GM23248 (cell line): ENCODE measurements at regions not wholly inside any gene's neighbourhood (a gene's known extent, or its start where the extent isn't known, plus 50 kb on each side); places are given as distances from the start of the nearest gene placed in this dataset.

Source experiments
- DNase-seq: peaks from one replicate; pipeline ENCODE4 v3.0.0-alpha.2; 2015
- H2AFZ ChIP-seq: fragments of 200-600 bp; sonication (generic); 2 replicates; pipeline ENCODE4 v1.6.1; 2016; ENCODE audit warnings: antibody characterized with exemption
- H3F3A ChIP-seq: fragments of 200-600 bp; sonication (generic); 2 replicates; pipeline ENCODE4 v1.6.1; 2016; ENCODE audit warnings: mild to moderate bottlenecking, antibody characterized with exemption, mixed run types; ENCODE audit not compliant: insufficient read depth
- H3K27ac ChIP-seq: fragments of 200-600 bp; sonication (generic); 2 replicates; pipeline ENCODE4 v1.5.1; 2016; ENCODE audit warnings: mild to moderate bottlenecking
- H3K27me3 ChIP-seq: fragments of 200-600 bp; sonication (generic); replicated peaks from 2 replicates; pipeline ENCODE4 v1.6.1; 2016; ENCODE audit warnings: mild to moderate bottlenecking; ENCODE audit not compliant: insufficient read depth
- H3K36me3 ChIP-seq: fragments of 200-600 bp; sonication (generic); 2 replicates; pipeline ENCODE4 v1.6.1; 2016; ENCODE audit warnings: low read depth, mild to moderate bottlenecking
- H3K4me1 ChIP-seq: fragments of 200-600 bp; sonication (generic); 2 replicates; pipeline ENCODE4 v1.6.1; 2016; ENCODE audit warnings: mild to moderate bottlenecking; ENCODE audit not compliant: insufficient read depth
- H3K4me2 ChIP-seq: fragments of 200-600 bp; sonication (generic); one replicate; pipeline ENCODE4 v1.6.1; 2016; ENCODE audit warnings: mild to moderate bottlenecking; ENCODE audit not compliant: unreplicated experiment
- H3K4me3 ChIP-seq: fragments of 200-600 bp; sonication (generic); 2 replicates; pipeline ENCODE4 v1.5.1; 2016; ENCODE audit warnings: mild to moderate bottlenecking
- H3K79me2 ChIP-seq: fragments of 200-600 bp; sonication (generic); 2 replicates; pipeline ENCODE4 v1.6.1; 2016; ENCODE audit warnings: mild to moderate bottlenecking; ENCODE audit not compliant: insufficient read depth
- H3K9ac ChIP-seq: fragments of 200-600 bp; sonication (generic); 2 replicates; pipeline ENCODE4 v1.6.1; 2016; ENCODE audit warnings: mild to moderate bottlenecking
- H3K9me2 ChIP-seq: fragments of 200-600 bp; sonication (generic); 2 replicates; pipeline ENCODE4 v1.6.1; 2016; ENCODE audit warnings: mixed run types, mild to moderate bottlenecking, moderate library complexity; ENCODE audit not compliant: insufficient read depth
- H3K9me3 ChIP-seq: fragments of 200-600 bp; sonication (generic); one replicate; pipeline ENCODE4 v1.6.1; 2017; ENCODE audit warnings: low read depth
- H4K20me1 ChIP-seq: fragments of 200-600 bp; sonication (generic); 2 replicates; pipeline ENCODE4 v1.6.0; 2016; ENCODE audit not compliant: insufficient read depth
- EZH2 ChIP-seq: fragments of 200-600 bp; sonication (generic); IDR thresholded peaks from 2 replicates; pipeline ENCODE4 v1.6.1; 2018; ENCODE audit warnings: antibody characterized with exemption, mild to moderate bottlenecking; ENCODE audit not compliant: insufficient read depth, poor library complexity, severe bottlenecking
- EZH2phosphoT487 ChIP-seq: fragments of 200-600 bp; sonication (generic); IDR thresholded peaks from 2 replicates; pipeline ENCODE4 v1.6.1; 2018; ENCODE audit warnings: antibody characterized with exemption, moderate library complexity, mild to moderate bottlenecking, low read depth; ENCODE audit not compliant: insufficient read depth
- WGBS, 2 experiments: methylation state at CpG; one replicate each; pipeline ENCODE4 v1.1.6; 2015 to 2017; ENCODE audit warnings: low lambda C conversion rate in 2 of 2, low coverage in 1 of 2; ENCODE audit errors: missing lambda C conversion rate in 2 of 2; 5-methylcytosine and 5-hydroxymethylcytosine counted together
- in situ Hi-C: fragments of 300-500 bp; cut with MboI; formaldehyde crosslinking; loops from 2 replicates; pipeline ENCODE4 v1.15.0; 2020

GRCh38 chr3:148077965-148078364 is 619.7 kb upstream of the AGTR1 start:
- DNase-seq = no peak
- Histone ChIP-seq H3K9ac (0 out of 2 replicates have a peak overlapping the region, but pooled peaks have one; percentile 8), H3K79me2 (no peaks in the 10 kb centered on the region), H3K9me2 (no peaks in the 10 kb centered on the region), H3F3A (0 out of 2 replicates have a peak, but pooled peaks cover 5% of the 10 kb centered on the region), H2AFZ (no peak overlapping the region), H3K9me3 (no peaks in the 10 kb centered on the region), H3K36me3 (no peaks in the 10 kb centered on the region), H3K4me1 (peaks cover 16% of the 10 kb centered on the region), H3K4me2 (no peak overlapping the region), H3K27ac (no peak overlapping the region), H4K20me1 (no peaks in the 10 kb centered on the region), H3K4me3 (no peak overlapping the region), H3K27me3 (no peaks in the 10 kb centered on the region)
- in situ Hi-C loops = loop anchor here (10.0 kb wide), 1 partner anchor 1253 kb away; no protein-coding TSS in a partner anchor
- WGBS, 2 experiments = 51 to 52% methylated on average over 2 of the region's 2 CpGs
- TF ChIP-seq EZH2phosphoT487 = no peak
- TF ChIP-seq EZH2 = no peak

- Histone ChIP-seq H3K9ac (0 out of 2 replicates have a peak overlapping the region, but pooled peaks have one; percentile 8), H3K27ac (no peak overlapping the region), H3K4me2 (peak overlapping the region; percentile 51), H3K9me2 (no peaks in the 10 kb centered on the region), H3K9me3 (no peaks in the 10 kb centered on the region), H3K4me3 (no peak overlapping the region), H3K4me1 (peaks cover 16% of the 10 kb centered on the region), H2AFZ (peak overlapping the region; percentile 72), H3K79me2 (no peaks in the 10 kb centered on the region), H4K20me1 (no peaks in the 10 kb centered on the region), H3K36me3 (no peaks in the 10 kb centered on the region), H3F3A (0 out of 2 replicates have a peak, but pooled peaks cover 5% of the 10 kb centered on the region), H3K27me3 (no peaks in the 10 kb centered on the region)
- no peak for TF ChIP-seq EZH2phosphoT487
- TF ChIP-seq EZH2 = no peak
- in situ Hi-C loops = loop anchor here (10.0 kb wide), 1 partner anchor 1254 kb away; no protein-coding TSS in a partner anchor
- DNase-seq = peak; percentile 35
These were observed 619.0 kb upstream of the AGTR1 start for GRCh38 chr3:148078658-148079057.

GRCh38 chr3:148079370-148079769 is 618.3 kb upstream of the AGTR1 start:
- Histone ChIP-seq H3K36me3 (no peaks in the 10 kb centered on the region), H2AFZ (peak overlapping the region; percentile 72), H3K27me3 (no peaks in the 10 kb centered on the region), H3K9ac (no peak overlapping the region), H3K27ac (no peak overlapping the region), H3K4me1 (peaks cover 16% of the 10 kb centered on the region), H3K79me2 (no peaks in the 10 kb centered on the region), H3K4me3 (no peak overlapping the region), H3K4me2 (peak overlapping the region; percentile 51), H3K9me3 (no peaks in the 10 kb centered on the region), H4K20me1 (no peaks in the 10 kb centered on the region), H3K9me2 (no peaks in the 10 kb centered on the region), H3F3A (0 out of 2 replicates have a peak, but pooled peaks cover 5% of the 10 kb centered on the region)
- in situ Hi-C loops = loop anchor here (10.0 kb wide), 1 partner anchor 1255 kb away; no protein-coding TSS in a partner anchor
- TF ChIP-seq EZH2phosphoT487 = no peak
- no peak for TF ChIP-seq EZH2
- 72 to 78% methylated on average over 6 of the region's 6 CpGs for WGBS, 2 experiments
- DNase-seq = peak; percentile 18

- peaks cover 16% of the 10 kb centered on the region for H3K4me1 ChIP-seq
- H3K36me3 ChIP-seq = no peaks in the 10 kb centered on the region
- H3K27me3 ChIP-seq = no peaks in the 10 kb centered on the region
- no peaks in the 10 kb centered on the region for H3K9me3 ChIP-seq
- 96 to 98% methylated on average over 1 of the region's 1 CpG for WGBS, 2 experiments
- no peak overlapping the region for H3K4me3 ChIP-seq
- no peaks in the 10 kb centered on the region for H3K9me2 ChIP-seq
- no peak overlapping the region for H2AFZ ChIP-seq
- no peak for DNase-seq
- no peak overlapping the region for H3K27ac ChIP-seq
- no peaks in the 10 kb centered on the region for H4K20me1 ChIP-seq
- TF ChIP-seq EZH2 = no peak
- TF ChIP-seq EZH2phosphoT487 = no peak
- in situ Hi-C loops = no loop called here
- no peaks in the 10 kb centered on the region for H3K79me2 ChIP-seq
- no peak overlapping the region for H3K9ac ChIP-seq
- H3F3A ChIP-seq = 0 out of 2 replicates have a peak, but pooled peaks cover 5% of the 10 kb centered on the region
- H3K4me2 ChIP-seq = no peak overlapping the region
These were observed 615.8 kb upstream of the AGTR1 start for GRCh38 chr3:148081926-148082325.
